ENCODE measurements at regions not wholly inside any gene's neighbourhood (a gene's known extent, or its start where the extent isn't known, plus 50 kb on each side); places are given as distances from the start of the nearest gene placed in this dataset.

- Histone ChIP-seq H3K27ac (ENCODE audit: low read length) (no peak overlapping the region), H3K27me3 (replicated peaks in 1 of 2; ENCODE audit: control insufficient read depth in 2 of 2, extremely low read depth in 1 of 2, insufficient read depth in 2 of 2, low read length in 1 of 2) (no peaks in the 10 kb centered on the region), H3K36me3 (ENCODE audit: control insufficient read depth in 2 of 2, extremely low read depth in 1 of 2, insufficient read depth in 1 of 2, low read length in 1 of 2) (no peaks in the 10 kb centered on the region), H3K4me3 (ENCODE audit: control insufficient read depth in 1 of 2, extremely low read depth in 1 of 2, low read length in 1 of 2) (no peak overlapping the region), H3K4me1 (ENCODE audit: control insufficient read depth in 1 of 2, extremely low read depth in 1 of 2, insufficient read depth in 2 of 2, low read length in 2 of 2) (no peaks in the 10 kb centered on the region), H3K9me3 (no peaks in the 10 kb centered on the region)
- Mint-ChIP-seq H3K4me1 (no peaks in the 10 kb centered on the region), H3K4me3 (no peak overlapping the region), H3K27me3 (no peaks in the 10 kb centered on the region), H3K36me3 (no peaks in the 10 kb centered on the region), H3K27ac (no peak overlapping the region), H3K9me3 (peaks cover 5 to 11% (median 6%) of the 10 kb centered on the region in 3 donors)
- no CpG with 5 or more reads among the region's 3 CpGs for WGBS (ENCODE audit: insufficient coverage)
- DNase-seq (no peak), ATAC-seq (replicated peaks in 1 of 4) (no peak)
- ChIA-PET CTCF (no interaction called here), POLR2A (no interaction called here)
Measured at GRCh38 chr20:61082720-61083119, 169.3 kb upstream of the CDH4 start.

- WGBS (ENCODE audit: insufficient coverage) = 92% methylated on average over 3 of the region's 3 CpGs
- Mint-ChIP-seq H3K27me3 (no peaks in the 10 kb centered on the region), H3K4me3 (no peak overlapping the region), H3K4me1 (no peaks in the 10 kb centered on the region), H3K27ac (no peak overlapping the region), H3K9me3 (peaks cover 5 to 11% (median 9%) of the 10 kb centered on the region in 3 donors), H3K36me3 (no peaks in the 10 kb centered on the region)
- CTCF ChIA-PET = no interaction called here
- Histone ChIP-seq H3K9me3 (no peaks in the 10 kb centered on the region), H3K27ac (ENCODE audit: low read length) (no peak overlapping the region), H3K27me3 (replicated peaks in 1 of 2; ENCODE audit: control insufficient read depth in 2 of 2, extremely low read depth in 1 of 2, insufficient read depth in 2 of 2, low read length in 1 of 2) (no peaks in the 10 kb centered on the region), H3K36me3 (ENCODE audit: control insufficient read depth in 2 of 2, extremely low read depth in 1 of 2, insufficient read depth in 1 of 2, low read length in 1 of 2) (no peaks in the 10 kb centered on the region), H3K4me1 (ENCODE audit: control insufficient read depth in 1 of 2, extremely low read depth in 1 of 2, insufficient read depth in 2 of 2, low read length in 2 of 2) (no peaks in the 10 kb centered on the region), H3K4me3 (ENCODE audit: control insufficient read depth in 1 of 2, extremely low read depth in 1 of 2, low read length in 1 of 2) (no peak overlapping the region)
- no peak for ATAC-seq (replicated peaks in 1 of 4)
- no peak for DNase-seq
- POLR2A ChIA-PET = no interaction called here
Measured at GRCh38 chr20:61083431-61083830, 168.6 kb upstream of the CDH4 start.

GRCh38 chr20:61086031-61086430, 166.0 kb upstream of the CDH4 start:
- no peaks in the 10 kb centered on the region for H3K27me3 Mint-ChIP-seq
- no peak overlapping the region for H3K27ac Mint-ChIP-seq
- Histone ChIP-seq H3K9me3 (no peaks in the 10 kb centered on the region), H3K36me3 (ENCODE audit: control insufficient read depth in 2 of 2, extremely low read depth in 1 of 2, insufficient read depth in 1 of 2, low read length in 1 of 2) (no peaks in the 10 kb centered on the region), H3K4me3 (ENCODE audit: control insufficient read depth in 1 of 2, extremely low read depth in 1 of 2, low read length in 1 of 2) (no peak overlapping the region), H3K4me1 (ENCODE audit: control insufficient read depth in 1 of 2, extremely low read depth in 1 of 2, insufficient read depth in 2 of 2, low read length in 2 of 2) (no peaks in the 10 kb centered on the region), H3K27ac (ENCODE audit: low read length) (no peak overlapping the region), H3K27me3 (replicated peaks in 1 of 2; ENCODE audit: control insufficient read depth in 2 of 2, extremely low read depth in 1 of 2, insufficient read depth in 2 of 2, low read length in 1 of 2) (no peaks in the 10 kb centered on the region)
- no peaks in the 10 kb centered on the region for H3K36me3 Mint-ChIP-seq
- ChIA-PET CTCF (no interaction called here), POLR2A (no interaction called here)
- H3K9me3 Mint-ChIP-seq = peaks cover 5 to 13% (median 11%) of the 10 kb centered on the region in 3 donors
- H3K4me3 Mint-ChIP-seq = no peak overlapping the region
- WGBS (ENCODE audit: insufficient coverage) = no CpG with 5 or more reads among the region's 1 CpG
- no peaks in the 10 kb centered on the region for H3K4me1 Mint-ChIP-seq
- no peak for ATAC-seq (replicated peaks in 1 of 4)
- DNase-seq = no peak

GRCh38 chr20:61090541-61090940, 161.5 kb upstream of the CDH4 start:
- no peak for DNase-seq
- Histone ChIP-seq H3K27ac (ENCODE audit: low read length) (no peak overlapping the region), H3K4me1 (ENCODE audit: control insufficient read depth in 1 of 2, extremely low read depth in 1 of 2, insufficient read depth in 2 of 2, low read length in 2 of 2) (no peaks in the 10 kb centered on the region), H3K36me3 (ENCODE audit: control insufficient read depth in 2 of 2, extremely low read depth in 1 of 2, insufficient read depth in 1 of 2, low read length in 1 of 2) (no peaks in the 10 kb centered on the region), H3K4me3 (ENCODE audit: control insufficient read depth in 1 of 2, extremely low read depth in 1 of 2, low read length in 1 of 2) (no peak overlapping the region), H3K9me3 (no peaks in the 10 kb centered on the region), H3K27me3 (replicated peaks in 1 of 2; ENCODE audit: control insufficient read depth in 2 of 2, extremely low read depth in 1 of 2, insufficient read depth in 2 of 2, low read length in 1 of 2) (no peaks in the 10 kb centered on the region)
- Mint-ChIP-seq H3K4me1 (no peaks in the 10 kb centered on the region), H3K4me3 (no peak overlapping the region), H3K9me3 (peaks cover 19 to 39% (median 24%) of the 10 kb centered on the region in 3 donors), H3K36me3 (peaks cover 3% of the 10 kb centered on the region), H3K27me3 (peaks cover 0 to 4% of the 10 kb centered on the region in 2 donors), H3K27ac (no peak overlapping the region)
- ChIA-PET CTCF (no interaction called here), POLR2A (no interaction called here)
- 36% methylated on average over 5 of the region's 7 CpGs for WGBS (ENCODE audit: insufficient coverage)
- ATAC-seq (replicated peaks in 1 of 4) = no peak

- H3K36me3 Mint-ChIP-seq = peaks cover 3% of the 10 kb centered on the region
- CTCF ChIA-PET = no interaction called here
- Histone ChIP-seq H3K27me3 (replicated peaks in 1 of 2; ENCODE audit: control insufficient read depth in 2 of 2, extremely low read depth in 1 of 2, insufficient read depth in 2 of 2, low read length in 1 of 2) (no peaks in the 10 kb centered on the region), H3K4me3 (ENCODE audit: control insufficient read depth in 1 of 2, extremely low read depth in 1 of 2, low read length in 1 of 2) (no peak overlapping the region), H3K9me3 (no peaks in the 10 kb centered on the region), H3K36me3 (ENCODE audit: control insufficient read depth in 2 of 2, extremely low read depth in 1 of 2, insufficient read depth in 1 of 2, low read length in 1 of 2) (no peaks in the 10 kb centered on the region), H3K4me1 (ENCODE audit: control insufficient read depth in 1 of 2, extremely low read depth in 1 of 2, insufficient read depth in 2 of 2, low read length in 2 of 2) (no peaks in the 10 kb centered on the region), H3K27ac (ENCODE audit: low read length) (no peak overlapping the region)
- ATAC-seq (replicated peaks in 1 of 4) (no peak), DNase-seq (no peak)
- no peaks in the 10 kb centered on the region for H3K4me1 Mint-ChIP-seq
- POLR2A ChIA-PET = no interaction called here
- peaks cover 22 to 47% (median 29%) of the 10 kb centered on the region in 3 donors for H3K9me3 Mint-ChIP-seq
- no peak overlapping the region for H3K4me3 Mint-ChIP-seq
- no peak overlapping the region for H3K27ac Mint-ChIP-seq
- 91% methylated on average over 9 of the region's 9 CpGs for WGBS (ENCODE audit: insufficient coverage)
- peaks cover 0 to 4% of the 10 kb centered on the region in 2 donors for H3K27me3 Mint-ChIP-seq
Measured at GRCh38 chr20:61092251-61092650, 159.8 kb upstream of the CDH4 start.

- peaks cover 22 to 42% (median 29%) of the 10 kb centered on the region in 3 donors for H3K9me3 Mint-ChIP-seq
- H3K4me3 ChIP-seq (ENCODE audit: control insufficient read depth in 1 of 2, extremely low read depth in 1 of 2, low read length in 1 of 2) = no peak overlapping the region
- no peaks in the 10 kb centered on the region for H3K4me1 ChIP-seq (ENCODE audit: control insufficient read depth in 1 of 2, extremely low read depth in 1 of 2, insufficient read depth in 2 of 2, low read length in 2 of 2)
- no CpG with 5 or more reads among the region's 1 CpG for WGBS (ENCODE audit: insufficient coverage)
- ChIA-PET CTCF (no interaction called here), POLR2A (no interaction called here)
- H3K27ac Mint-ChIP-seq = no peak overlapping the region
- ATAC-seq (replicated peaks in 1 of 4) (no peak), DNase-seq (no peak)
- H3K36me3 ChIP-seq (ENCODE audit: control insufficient read depth in 2 of 2, extremely low read depth in 1 of 2, insufficient read depth in 1 of 2, low read length in 1 of 2) = no peaks in the 10 kb centered on the region
- H3K27me3 Mint-ChIP-seq = peaks cover 0 to 4% of the 10 kb centered on the region in 2 donors
- H3K9me3 ChIP-seq = no peaks in the 10 kb centered on the region
- peaks cover 0 to 2% of the 10 kb centered on the region in 2 experiments for H3K27me3 ChIP-seq (replicated peaks in 1 of 2; ENCODE audit: control insufficient read depth in 2 of 2, extremely low read depth in 1 of 2, insufficient read depth in 2 of 2, low read length in 1 of 2)
- no peaks in the 10 kb centered on the region for H3K4me1 Mint-ChIP-seq
- H3K27ac ChIP-seq (ENCODE audit: low read length) = no peak overlapping the region
- H3K36me3 Mint-ChIP-seq = peaks cover 3% of the 10 kb centered on the region
- H3K4me3 Mint-ChIP-seq = no peak overlapping the region
Measured at GRCh38 chr20:61094581-61094980, 157.5 kb upstream of the CDH4 start.

GRCh38 chr20:61096463-61096862, 155.6 kb upstream of the CDH4 start:
- Mint-ChIP-seq H3K36me3 (peaks cover 3% of the 10 kb centered on the region), H3K4me3 (no peak overlapping the region), H3K9me3 (peaks cover 22 to 36% (median 29%) of the 10 kb centered on the region in 3 donors), H3K4me1 (peaks cover 0 to 2% (median 2%) of the 10 kb centered on the region in 3 donors), H3K27me3 (peaks cover 0 to 4% of the 10 kb centered on the region in 2 donors), H3K27ac (no peak overlapping the region)
- WGBS (ENCODE audit: insufficient coverage) = no CpG with 5 or more reads among the region's 2 CpGs
- peaks cover 0 to 3% of the 10 kb centered on the region in 2 experiments for H3K27me3 ChIP-seq (replicated peaks in 1 of 2; ENCODE audit: control insufficient read depth in 2 of 2, extremely low read depth in 1 of 2, insufficient read depth in 2 of 2, low read length in 1 of 2)
- CTCF ChIA-PET = no interaction called here
- POLR2A ChIA-PET = no interaction called here
- ATAC-seq (replicated peaks in 1 of 4) (no peak), DNase-seq (no peak)
- no peaks in the 10 kb centered on the region for H3K36me3 ChIP-seq (ENCODE audit: control insufficient read depth in 2 of 2, extremely low read depth in 1 of 2, insufficient read depth in 1 of 2, low read length in 1 of 2)
- H3K4me3 ChIP-seq (ENCODE audit: control insufficient read depth in 1 of 2, extremely low read depth in 1 of 2, low read length in 1 of 2) = no peak overlapping the region
- H3K4me1 ChIP-seq (ENCODE audit: control insufficient read depth in 1 of 2, extremely low read depth in 1 of 2, insufficient read depth in 2 of 2, low read length in 2 of 2) = no peaks in the 10 kb centered on the region
- no peaks in the 10 kb centered on the region for H3K9me3 ChIP-seq
- no peak overlapping the region for H3K27ac ChIP-seq (ENCODE audit: low read length)

Measured in T-cell (primary cell).